D721Med (cell line): ENCODE measurements at regions not wholly inside any gene's neighbourhood (a gene's known extent, or its start where the extent isn't known, plus 50 kb on each side); places are given as distances from the start of the nearest gene placed in this dataset.
"Not testable (repeated sequence)": the region's sequence is repeated elsewhere in the genome, so short reads cannot be mapped to it uniquely, and the experiment has no call there.

Experiments used
- DNase-seq: peaks from one replicate; pipeline ENCODE4 v3.0.0; 2011; ENCODE audit warnings: low spot score; ENCODE audit not compliant: insufficient read length
- FAIRE-seq: peaks from 2 replicates; lab custom pipeline; 2011; peaks lifted over from hg19 to GRCh38; lab: Jason Lieb, UNC

GRCh38 chr1:206310948-206311347, 107.6 kb downstream of the SRGAP2 start:
- FAIRE-seq, result not testable (repeated sequence)

GRCh38 chr1:206311611-206312273, 108.4 kb downstream of the SRGAP2 start:
- DNase-seq, FAIRE-seq: not testable (repeated sequence)

More at GRCh38 chr1:206310948-206311347, 107.6 kb downstream of the SRGAP2 start:
- not testable (repeated sequence) for DNase-seq

GRCh38 chr1:206312274-206312665, 108.9 kb downstream of the SRGAP2 start:
- DNase-seq, FAIRE-seq: not testable (repeated sequence)

GRCh38 chr1:206314951-206315636, 111.8 kb downstream of the SRGAP2 start:
- FAIRE-seq, DNase-seq: not testable (repeated sequence)

GRCh38 chr1:206316901-206317300, 113.6 kb downstream of the SRGAP2 start:
- not testable (repeated sequence) for DNase-seq
- peak; percentile 35 for FAIRE-seq

GRCh38 chr1:206317878-206318514, 114.7 kb downstream of the SRGAP2 start:
- DNase-seq, result not testable (repeated sequence)
- peak; percentile 84 for FAIRE-seq

GRCh38 chr1:206320227-206320626, 116.9 kb downstream of the SRGAP2 start:
- FAIRE-seq, DNase-seq: not testable (repeated sequence)

- FAIRE-seq, DNase-seq: not testable (repeated sequence)
Observed at GRCh38 chr1:206326159-206326939, 123.0 kb downstream of the SRGAP2 start.

GRCh38 chr1:206331597-206331996, 128.3 kb downstream of the SRGAP2 start:
- not testable (repeated sequence) for DNase-seq, FAIRE-seq

GRCh38 chr1:206333316-206333715, 130.0 kb downstream of the SRGAP2 start:
- not testable (repeated sequence) for FAIRE-seq

GRCh38 chr1:206333897-206334296, 130.6 kb downstream of the SRGAP2 start:
- not testable (repeated sequence) for DNase-seq, FAIRE-seq

More at GRCh38 chr1:206333316-206333715, 130.0 kb downstream of the SRGAP2 start:
- not testable (repeated sequence) for DNase-seq

- not testable (repeated sequence) for DNase-seq, FAIRE-seq
Observed at GRCh38 chr1:206334481-206334880, 131.1 kb downstream of the SRGAP2 start.

GRCh38 chr1:206335162-206335561, 131.8 kb downstream of the SRGAP2 start:
- not testable (repeated sequence) for FAIRE-seq, DNase-seq

- DNase-seq, result not testable (repeated sequence)
- peak; percentile 66 for FAIRE-seq
Observed at GRCh38 chr1:206335875-206336846, 132.8 kb downstream of the SRGAP2 start.

- DNase-seq, result not testable (repeated sequence)
- peak; percentile 48 for FAIRE-seq
Observed at GRCh38 chr1:206337024-206337423, 133.3 kb upstream of the IKBKE start.

GRCh38 chr1:206350493-206351275, 119.6 kb upstream of the IKBKE start:
- DNase-seq, result not testable (repeated sequence)

GRCh38 chr1:206351276-206352052, 118.8 kb upstream of the IKBKE start:
- FAIRE-seq, DNase-seq: not testable (repeated sequence)

More at GRCh38 chr1:206350493-206351275, 119.6 kb upstream of the IKBKE start:
- not testable (repeated sequence) for FAIRE-seq
